Glutamatergic neuron (in vitro differentiated cells): ENCODE measurements at regions not wholly inside any gene's neighbourhood (a gene's known extent, or its start where the extent isn't known, plus 50 kb on each side); places are given as distances from the start of the nearest gene placed in this dataset.

ENCODE experiments used
- DNase-seq: peaks from one replicate; pipeline ENCODE4 v3.0.0; 2022
- H3K27ac Mint-ChIP-seq: one replicate; pipeline ENCODE4 v1.8.0; 2020; ENCODE audit warnings: mild to moderate bottlenecking, mixed read lengths, inconsistent platforms; ENCODE audit not compliant: unreplicated experiment
- H3K27me3 Mint-ChIP-seq: one replicate; pipeline ENCODE4 v1.8.0; 2020; ENCODE audit warnings: mild to moderate bottlenecking, moderate library complexity, mixed read lengths, inconsistent platforms; ENCODE audit not compliant: unreplicated experiment
- H3K36me3 Mint-ChIP-seq: one replicate; pipeline ENCODE4 v1.8.0; 2020; ENCODE audit warnings: mild to moderate bottlenecking, mixed read lengths, inconsistent platforms; ENCODE audit not compliant: unreplicated experiment
- H3K4me1 Mint-ChIP-seq: one replicate; pipeline ENCODE4 v1.8.0; 2020; ENCODE audit warnings: mild to moderate bottlenecking, low read depth, mixed read lengths, inconsistent platforms; ENCODE audit not compliant: unreplicated experiment
- H3K4me3 Mint-ChIP-seq: one replicate; pipeline ENCODE4 v1.8.0; 2020; ENCODE audit warnings: mild to moderate bottlenecking, mixed read lengths, inconsistent platforms; ENCODE audit not compliant: unreplicated experiment
- H3K9me3 Mint-ChIP-seq: one replicate; pipeline ENCODE4 v1.8.0; 2020; ENCODE audit warnings: mild to moderate bottlenecking, moderate library complexity, mixed read lengths, inconsistent platforms; ENCODE audit not compliant: unreplicated experiment
- CTCF ChIP-seq: fragments of 200-600 bp; sonication (generic); IDR thresholded peaks from one replicate; pipeline ENCODE4 v1.5.0; 2021; ENCODE audit not compliant: partially characterized antibody, unreplicated experiment

- H3K36me3 Mint-ChIP-seq, result peaks cover 9% of the 10 kb centered on the region
- peaks cover 3% of the 10 kb centered on the region for H3K9me3 Mint-ChIP-seq
- H3K4me3 Mint-ChIP-seq, result no peak overlapping the region
- no peaks in the 10 kb centered on the region for H3K4me1 Mint-ChIP-seq
- no peak for TF ChIP-seq CTCF
- no peaks in the 10 kb centered on the region for H3K27me3 Mint-ChIP-seq
- no peak for DNase-seq
- H3K27ac Mint-ChIP-seq, result no peak overlapping the region
Measured at GRCh38 chr9:95678759-95679158, 162.0 kb upstream of the PTCH1 start.

- TF ChIP-seq CTCF, result no peak
- H3K4me3 Mint-ChIP-seq, result peak overlapping the region; percentile 79
- H3K9me3 Mint-ChIP-seq, result peaks cover 8% of the 10 kb centered on the region
- peak; percentile 73 for DNase-seq
- peak overlapping the region; percentile 90 for H3K27ac Mint-ChIP-seq
- H3K4me1 Mint-ChIP-seq, result peaks cover 28% of the 10 kb centered on the region
- no peaks in the 10 kb centered on the region for H3K36me3 Mint-ChIP-seq
- H3K27me3 Mint-ChIP-seq, result peaks cover 13% of the 10 kb centered on the region
Measured at GRCh38 chr9:95670122-95670521, 153.4 kb upstream of the PTCH1 start.

GRCh38 chr9:95669253-95669652 lies 152.5 kb upstream of the PTCH1 start:
- Mint-ChIP-seq H3K27ac (peak overlapping the region; percentile 56), H3K4me3 (peak overlapping the region; percentile 53), H3K27me3 (peaks cover 13% of the 10 kb centered on the region), H3K4me1 (peaks cover 28% of the 10 kb centered on the region), H3K9me3 (peaks cover 8% of the 10 kb centered on the region), H3K36me3 (no peaks in the 10 kb centered on the region)
- DNase-seq, result peak; percentile 28
- no peak for TF ChIP-seq CTCF

GRCh38 chr9:95667789-95668188 lies 151.0 kb upstream of the PTCH1 start:
- H3K36me3 Mint-ChIP-seq, result peaks cover 6% of the 10 kb centered on the region
- H3K9me3 Mint-ChIP-seq, result peaks cover 8% of the 10 kb centered on the region
- H3K4me3 Mint-ChIP-seq, result no peak overlapping the region
- H3K27me3 Mint-ChIP-seq, result peaks cover 13% of the 10 kb centered on the region
- no peak overlapping the region for H3K27ac Mint-ChIP-seq
- DNase-seq, result no peak
- peaks cover 28% of the 10 kb centered on the region for H3K4me1 Mint-ChIP-seq
- TF ChIP-seq CTCF, result no peak

GRCh38 chr9:95666785-95667155 lies 150.0 kb upstream of the PTCH1 start:
- Mint-ChIP-seq H3K4me1 (peaks cover 28% of the 10 kb centered on the region), H3K9me3 (peaks cover 8% of the 10 kb centered on the region), H3K4me3 (no peak overlapping the region), H3K27me3 (peaks cover 13% of the 10 kb centered on the region), H3K36me3 (peaks cover 6% of the 10 kb centered on the region), H3K27ac (no peak overlapping the region)
- DNase-seq, result no peak
- no peak for TF ChIP-seq CTCF
